HepG2 (cell line): ENCODE measurements at regions not wholly inside any gene's neighbourhood (a gene's known extent, or its start where the extent isn't known, plus 50 kb on each side); places are given as distances from the start of the nearest gene placed in this dataset.

Experiments
- ATAC-seq: fragments of 200-7000 bp; cut with Tn5 transposase; 3 replicates; pipeline ENCODE4 v1.9.1; 2020; ENCODE audit warnings: mild to moderate bottlenecking, moderate library complexity
- BruUV-seq: library from RNA; stranded (reverse); fragments of 400-500 nt; replicated peaks from 2 replicates; lab custom pipeline; 2021; lab: Mats Ljungman, UMichigan
- CTCF ChIA-PET: fragments of 300-600 bp; formaldehyde crosslinking; extraction: SDS; loops from one replicate; lab custom pipeline; 2021; ENCODE audit warnings: low total read pairs, inconsistent platforms, low intra/inter-chr PET ratio; lab: Yijun Ruan, JAX
- POLR2A ChIA-PET: fragments of 350-600 bp; sonication (Branson Sonifier 250); formaldehyde crosslinking; loops from one replicate; lab custom pipeline; 2020; ENCODE audit warnings: antibody characterized with exemption, inconsistent platforms; lab: Yijun Ruan, JAX
- DNase-seq: peaks from one replicate; pipeline ENCODE4 v3.0.0-alpha.2; 2015; ENCODE audit warnings: low spot score
- FAIRE-seq: peaks from 3 replicates; lab custom pipeline; 2011; peaks lifted over from hg19 to GRCh38; lab: Jason Lieb, UNC
- H2AFZ ChIP-seq: one replicate; pipeline ENCODE4 v1.6.1; 2011; ENCODE audit warnings: low read length, inconsistent platforms
- H3K27ac ChIP-seq: fragments of 300-600 bp; 3 replicates; pipeline ENCODE4 v1.8.0; 2011; ENCODE audit warnings: mixed run types, mild to moderate bottlenecking, mixed read lengths, low read length, inconsistent platforms; ENCODE audit not compliant: insufficient read depth; ENCODE audit errors: extremely low read length
- H3K27me3 ChIP-seq, 2 experiments: fragments of 200-600 bp in 1 of 2; 2 replicates in 1 of 2; 3 replicates in 1 of 2; pipeline versions ENCODE4 v1.6.0 to v1.8.0; 2011; ENCODE audit warnings: low read length in 2 of 2, mild to moderate bottlenecking in 2 of 2, moderate library complexity in 2 of 2, inconsistent platforms in 1 of 2; ENCODE audit not compliant: insufficient read depth in 2 of 2, control insufficient read depth in 1 of 2
- H3K36me3 ChIP-seq, 2 experiments: fragments of 200-600 bp in 1 of 2; replicated peaks in 1 of 2; 2 replicates in 1 of 2; 3 replicates in 1 of 2; pipeline versions ENCODE4 v1.5.1 to v1.8.0; 2011; ENCODE audit warnings: low read length in 2 of 2, inconsistent platforms in 1 of 2; ENCODE audit not compliant: insufficient read depth in 2 of 2, control insufficient read depth in 1 of 2
- H3K4me1 ChIP-seq: 2 replicates; pipeline ENCODE4 v1.5.1; 2012; ENCODE audit warnings: low read length, inconsistent platforms; ENCODE audit not compliant: insufficient read depth
- H3K4me2 ChIP-seq: 2 replicates; pipeline ENCODE4 v1.6.0; 2011; ENCODE audit warnings: low read depth, low read length, inconsistent platforms
- H3K4me3 ChIP-seq, 3 experiments: fragments of 200-600 bp in 1 of 3; sonication (generic), shearing (Covaris generic) in 1 of 3; replicated peaks in 1 of 3; 2 replicates each; pipeline ENCODE4 v1.5.1; 2011 to 2016; ENCODE audit warnings: low read length in 3 of 3, inconsistent platforms in 2 of 3, low read depth in 2 of 3, mild to moderate bottlenecking in 2 of 3, control low read depth in 1 of 3, mixed read lengths in 1 of 3; ENCODE audit not compliant: insufficient read depth in 1 of 3
- H3K79me2 ChIP-seq: one replicate; pipeline ENCODE4 v1.6.1; 2011; ENCODE audit warnings: low read length, inconsistent platforms; ENCODE audit not compliant: insufficient read depth
- H3K9ac ChIP-seq: 2 replicates; pipeline ENCODE4 v1.6.0; 2011; ENCODE audit warnings: mild to moderate bottlenecking, low read depth, low read length, inconsistent platforms; ENCODE audit not compliant: insufficient read depth
- H3K9me3 ChIP-seq: 2 replicates; pipeline ENCODE4 v1.5.1; 2012; ENCODE audit warnings: mild to moderate bottlenecking, low read length
- H4K20me1 ChIP-seq: 2 replicates; pipeline ENCODE4 v1.6.0; 2011; ENCODE audit warnings: inconsistent platforms, mild to moderate bottlenecking, low read length, moderate library complexity; ENCODE audit not compliant: insufficient read depth
- ETV5 ChIP-seq: IDR thresholded peaks from 2 replicates; pipeline ENCODE4 v1.6.1; 2018; ENCODE audit warnings: missing biosample characterization, missing genetic modification reagents, inconsistent platforms, borderline replicate concordance
- FOSL1 ChIP-seq: sonication (generic); formaldehyde crosslinking; IDR thresholded peaks from 2 replicates; pipeline ENCODE4 v1.9.0; 2021; ENCODE audit warnings: missing genetic modification reagents, borderline replicate concordance
- GLI4 ChIP-seq: sonication (generic); formaldehyde crosslinking; IDR thresholded peaks from 2 replicates; pipeline ENCODE4 v1.5.1; 2020; ENCODE audit warnings: missing genetic modification reagents, mild to moderate bottlenecking, moderate library complexity, borderline replicate concordance
- MAFK ChIP-seq, 2 experiments: IDR thresholded peaks in 1 of 2; conservative IDR thresholded peaks in 1 of 2; 2 replicates each; pipeline ENCODE4 v1.6.1; 2011; ENCODE audit warnings: improper control_type of control experiment in 2 of 2, low read length in 2 of 2
- MEF2D ChIP-seq: sonication (generic); formaldehyde crosslinking; IDR thresholded peaks from 2 replicates; pipeline ENCODE4 v1.5.1; 2020; ENCODE audit warnings: mild to moderate bottlenecking, missing genetic modification reagents
- NBN ChIP-seq: fragments of 450-650 bp; conservative IDR thresholded peaks from 2 replicates; pipeline ENCODE4 v1.6.1; 2017
- SP1 ChIP-seq, 2 experiments: fragments of 450-650 bp in 1 of 2; sonication (generic) in 1 of 2; formaldehyde crosslinking in 1 of 2; IDR thresholded peaks; 2 replicates each; pipeline versions ENCODE4 v1.4.0 to v1.6.1; 2016 to 2020; ENCODE audit warnings: missing genetic modification reagents in 1 of 2
- ZNF225 ChIP-seq: sonication (generic); formaldehyde crosslinking; IDR thresholded peaks from 2 replicates; pipeline ENCODE4 v1.4.0; 2020; ENCODE audit warnings: mild to moderate bottlenecking, missing genetic modification reagents
- ZNF607 ChIP-seq: sonication (generic); formaldehyde crosslinking; IDR thresholded peaks from 2 replicates; pipeline ENCODE4 v1.5.1; 2020; ENCODE audit warnings: missing genetic modification reagents, mild to moderate bottlenecking, borderline replicate concordance
- ZNF672 ChIP-seq: sonication (generic); formaldehyde crosslinking; IDR thresholded peaks from 2 replicates; pipeline ENCODE4 v1.8.1; 2022; ENCODE audit warnings: missing genetic modification reagents
- ZSCAN31 ChIP-seq: sonication (generic); formaldehyde crosslinking; IDR thresholded peaks from 2 replicates; pipeline ENCODE4 v1.5.0; 2020; ENCODE audit warnings: low read depth, mild to moderate bottlenecking, missing genetic modification reagents
- WGBS: methylation state at CpG from one replicate; pipeline ENCODE4 v1.1.6; 2017; ENCODE audit warnings: low lambda C conversion rate; 5-methylcytosine and 5-hydroxymethylcytosine counted together
- in situ Hi-C: cut with HindIII; loops from 2 replicates; pipeline ENCODE4 v1.10.0; 2017; ENCODE audit warnings: low pct_unique_long_range_greater_than_20kb; ENCODE audit not compliant: extremely low pct_ligation_motif_present
- intact Hi-C: fragments of 100-400 bp; cut with micrococcal nuclease; formaldehyde crosslinking; loops from one replicate; pipeline ENCODE4 v1.10.0; 2022; ENCODE audit not compliant: unreplicated experiment
- TF ChIP-seq, protein P1 (sequence below), 2 experiments: fragments of 450-650 bp in 1 of 2; sonication (generic) in 1 of 2; formaldehyde crosslinking; IDR thresholded peaks; 2 replicates each; pipeline versions ENCODE4 v1.5.0 to v1.8.0; 2020 to 2022; ENCODE audit warnings: mild to moderate bottlenecking in 1 of 2, missing genetic modification reagents in 1 of 2

DNA sequence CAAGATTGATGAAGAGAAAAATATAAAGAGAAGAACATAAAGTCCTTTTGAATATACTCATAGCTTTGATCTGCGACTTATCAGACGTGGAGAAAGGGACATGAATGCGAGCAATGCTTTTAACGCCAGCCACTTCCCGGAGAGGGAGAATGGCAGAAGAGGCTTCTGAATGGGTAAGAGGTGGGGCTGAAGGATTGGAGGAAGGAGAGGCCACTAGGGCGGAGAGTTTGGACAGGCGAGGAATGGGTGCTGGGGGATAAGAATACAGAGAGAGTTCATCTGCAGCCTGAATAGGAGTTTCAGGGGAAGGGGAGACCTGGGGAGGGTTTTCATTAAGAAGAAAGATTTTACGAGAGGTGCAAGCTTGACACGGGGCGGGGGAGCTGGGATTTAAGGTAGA, 2534.9 kb downstream of the PCDH7 start (continued):
- TF ChIP-seq GLI4: no peak
- no peak for TF ChIP-seq ZNF225 (CRISPR knock-in tag)

DNA sequence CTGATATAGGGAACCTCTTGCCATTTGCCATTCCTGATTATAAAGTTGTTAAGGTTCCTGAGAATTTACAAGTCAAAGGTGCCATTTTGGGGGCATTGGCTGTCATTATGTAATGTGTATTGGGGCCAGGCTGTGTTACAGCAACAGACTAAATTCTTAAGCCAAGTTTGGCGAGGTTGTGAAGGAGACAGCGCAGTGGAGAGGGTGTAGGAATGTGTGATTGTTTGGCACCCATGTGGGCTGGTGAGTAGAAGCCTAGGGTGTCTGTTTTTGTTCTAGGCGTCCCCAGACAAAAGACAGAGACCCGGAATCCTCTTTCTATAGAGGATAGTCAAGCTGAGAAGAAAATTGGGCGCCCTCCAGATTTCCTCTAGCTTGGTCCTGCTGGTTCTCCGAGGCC, 2535.3 kb downstream of the PCDH7 start:
- Histone ChIP-seq H3K27ac (no peak overlapping the region), H2AFZ (no peak overlapping the region), H3K4me2 (no peak overlapping the region), H3K4me1 (no peaks in the 10 kb centered on the region), H3K9ac (no peak overlapping the region), H3K36me3 (no peaks in the 10 kb centered on the region), H3K27me3 (no peaks in the 10 kb centered on the region), H3K9me3 (no peaks in the 10 kb centered on the region), H3K79me2 (no peaks in the 10 kb centered on the region), H4K20me1 (no peaks in the 10 kb centered on the region), H3K4me3 (no peak overlapping the region)
- DNase-seq (no peak), FAIRE-seq (no peak), ATAC-seq (no peak)
- in situ Hi-C loops: no loop called here
- intact Hi-C loops: no loop called here
- ChIA-PET CTCF (no interaction called here), POLR2A (no interaction called here)
- 7% methylated on average over 5 of the region's 6 CpGs for WGBS
- BruUV-seq: no TSS peak
- TF ChIP-seq ZSCAN31 (CRISPR knock-in tag): no peak

DNA sequence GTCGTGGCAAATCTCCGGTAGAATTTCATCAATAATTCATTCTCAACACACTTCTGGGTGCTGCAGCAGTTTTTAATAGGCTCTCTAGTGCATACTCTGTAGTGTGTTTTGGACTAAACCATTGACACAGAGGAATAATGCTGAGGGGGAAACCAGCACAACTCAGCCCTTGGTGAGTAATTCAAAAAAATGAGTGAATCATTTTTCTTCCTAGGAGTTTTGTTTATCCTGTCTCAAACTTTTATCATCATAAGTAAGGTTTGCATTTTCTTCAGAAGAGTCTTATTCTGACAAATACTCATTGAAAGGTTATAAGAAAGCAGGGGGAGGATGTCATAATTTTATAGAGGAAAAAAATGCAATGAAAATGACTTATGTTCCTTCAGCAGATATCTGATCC, 2542.7 kb downstream of the PCDH7 start:
- FAIRE-seq (no peak), DNase-seq (no peak), ATAC-seq (no peak)
- H3K9ac ChIP-seq: no peak overlapping the region
- ChIA-PET POLR2A (no interaction called here), CTCF (no interaction called here)
- H2AFZ ChIP-seq: no peak overlapping the region
- H3K79me2 ChIP-seq: no peaks in the 10 kb centered on the region
- no peaks in the 10 kb centered on the region for H4K20me1 ChIP-seq
- H3K9me3 ChIP-seq: peaks cover 18% of the 10 kb centered on the region
- TF ChIP-seq FOSL1 (CRISPR knock-in tag): no peak
- TF ChIP-seq, protein P1, sequence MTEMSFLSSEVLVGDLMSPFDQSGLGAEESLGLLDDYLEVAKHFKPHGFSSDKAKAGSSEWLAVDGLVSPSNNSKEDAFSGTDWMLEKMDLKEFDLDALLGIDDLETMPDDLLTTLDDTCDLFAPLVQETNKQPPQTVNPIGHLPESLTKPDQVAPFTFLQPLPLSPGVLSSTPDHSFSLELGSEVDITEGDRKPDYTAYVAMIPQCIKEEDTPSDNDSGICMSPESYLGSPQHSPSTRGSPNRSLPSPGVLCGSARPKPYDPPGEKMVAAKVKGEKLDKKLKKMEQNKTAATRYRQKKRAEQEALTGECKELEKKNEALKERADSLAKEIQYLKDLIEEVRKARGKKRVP (CRISPR knock-in tag; IDR thresholded peaks at IDR 0.05): no peak
- no peak for TF ChIP-seq MEF2D (CRISPR knock-in tag)
- no peak for TF ChIP-seq MAFK (conservative IDR thresholded peaks at IDR 0.05 in 1 of 2, IDR thresholded peaks at IDR 0.05 in 1 of 2; ENCODE audit: low read length in 2 of 2)
- no peak for TF ChIP-seq NBN
- no peak for TF ChIP-seq SP1 (IDR thresholded peaks at IDR 0.05)
- TF ChIP-seq SP1 (CRISPR knock-in tag; IDR thresholded peaks at IDR 0.05): no peak
- no peak for TF ChIP-seq ZNF672 (CRISPR knock-in tag)
- no peak for TF ChIP-seq ETV5 (CRISPR knock-in tag)
- no peak for TF ChIP-seq ZNF607 (CRISPR knock-in tag)
- H3K4me1 ChIP-seq: no peaks in the 10 kb centered on the region
- in situ Hi-C loops (no loop called here), intact Hi-C loops (no loop called here)
- BruUV-seq: no TSS peak
- H3K4me2 ChIP-seq: no peak overlapping the region
- H3K4me3 ChIP-seq: no peak overlapping the region
- H3K27me3 ChIP-seq: no peaks in the 10 kb centered on the region
- H3K27ac ChIP-seq: no peak overlapping the region
- no peaks in the 10 kb centered on the region for H3K36me3 ChIP-seq
- 0% methylated on average over 2 of the region's 2 CpGs for WGBS
